HS-27A (cell line): ENCODE measurements at regions not wholly inside any gene's neighbourhood (a gene's known extent, or its start where the extent isn't known, plus 50 kb on each side); places are given as distances from the start of the nearest gene placed in this dataset.
"Not testable (repeated sequence)": the region's sequence is repeated elsewhere in the genome, so short reads cannot be mapped to it uniquely, and the experiment has no call there.

Experiments used
- DNase-seq: peaks from one replicate; pipeline ENCODE4 v3.0.0-alpha.2; 2012; ENCODE audit warnings: low read depth, missing footprints

- no peak for DNase-seq
Observed at GRCh38 chr4:38333219-38333618, 330.8 kb upstream of the KLF3 start.

GRCh38 chr4:38334791-38335190 lies 329.2 kb upstream of the KLF3 start:
- DNase-seq: no peak

GRCh38 chr4:38338939-38339338 lies 325.1 kb upstream of the KLF3 start:
- not testable (repeated sequence) for DNase-seq

- no peak for DNase-seq
Observed at GRCh38 chr4:38343608-38344007, 320.4 kb upstream of the KLF3 start.

- no peak for DNase-seq
Observed at GRCh38 chr4:38344929-38345328, 319.1 kb upstream of the KLF3 start.

GRCh38 chr4:38347251-38347650 lies 316.7 kb upstream of the KLF3 start:
- no peak for DNase-seq

GRCh38 chr4:38354421-38354820 lies 309.6 kb upstream of the KLF3 start:
- DNase-seq: no peak

GRCh38 chr4:38354872-38355271 lies 309.1 kb upstream of the KLF3 start:
- DNase-seq: no peak

- DNase-seq: no peak
Observed at GRCh38 chr4:38356686-38357085, 307.3 kb upstream of the KLF3 start.

- DNase-seq: no peak
Observed at GRCh38 chr4:38357546-38357945, 306.5 kb upstream of the KLF3 start.

- DNase-seq: no peak
Observed at GRCh38 chr4:38359113-38359512, 304.9 kb upstream of the KLF3 start.

- no peak for DNase-seq
Observed at GRCh38 chr4:38360201-38360600, 303.8 kb upstream of the KLF3 start.

GRCh38 chr4:38364383-38364963 lies 299.5 kb upstream of the KLF3 start:
- DNase-seq: no peak

- no peak for DNase-seq
Observed at GRCh38 chr4:38365261-38365660, 298.7 kb upstream of the KLF3 start.

GRCh38 chr4:38365748-38366310 lies 298.2 kb upstream of the KLF3 start:
- no peak for DNase-seq

GRCh38 chr4:38366456-38366855 lies 297.5 kb upstream of the KLF3 start:
- DNase-seq: no peak

- no peak for DNase-seq
Observed at GRCh38 chr4:38366997-38367396, 297.0 kb upstream of the KLF3 start.

- no peak for DNase-seq
Observed at GRCh38 chr4:38367642-38368174, 296.3 kb upstream of the KLF3 start.

GRCh38 chr4:38368613-38369012 lies 295.4 kb upstream of the KLF3 start:
- no peak for DNase-seq

GRCh38 chr4:38371391-38371851 lies 292.6 kb upstream of the KLF3 start:
- DNase-seq: no peak

- DNase-seq: no peak
Observed at GRCh38 chr4:38373375-38373774, 290.6 kb upstream of the KLF3 start.

GRCh38 chr4:38377195-38377594 lies 286.8 kb upstream of the KLF3 start:
- no peak for DNase-seq

GRCh38 chr4:38378478-38378877 lies 285.5 kb upstream of the KLF3 start:
- no peak for DNase-seq

GRCh38 chr4:38381788-38382187 lies 282.2 kb upstream of the KLF3 start:
- no peak for DNase-seq
